SK-N-SH treated with all-trans-retinoic acid at 6 μM for 48 hours (cell line): ENCODE measurements at regions not wholly inside any gene's neighbourhood (a gene's known extent, or its start where the extent isn't known, plus 50 kb on each side); places are given as distances from the start of the nearest gene placed in this dataset.

Experiments used
- ARNTL ChIP-seq: fragments of 450-650 bp; formaldehyde crosslinking; IDR thresholded peaks from 2 replicates; pipeline ENCODE4 v1.5.0; 2020; ENCODE audit warnings: low read depth, mild to moderate bottlenecking, moderate library complexity, borderline replicate concordance
- CSDC2 ChIP-seq: fragments of 250-450 bp; sonication (Bioruptor Pico); IDR thresholded peaks from 2 replicates; pipeline ENCODE4 v1.5.0; 2020; ENCODE audit warnings: mild to moderate bottlenecking, moderate library complexity
- ESRRG ChIP-seq: fragments of 250-450 bp; sonication (Bioruptor Pico); IDR thresholded peaks from 2 replicates; pipeline ENCODE4 v1.6.1; 2021; ENCODE audit warnings: mild to moderate bottlenecking
- PATZ1 ChIP-seq: fragments of 250-450 bp; sonication (Bioruptor Pico); IDR thresholded peaks from 2 replicates; pipeline ENCODE4 v1.8.0; 2020; ENCODE audit warnings: mild to moderate bottlenecking, moderate library complexity, borderline replicate concordance
- PPARA ChIP-seq: fragments of 250-450 bp; sonication (Bioruptor Pico); IDR thresholded peaks from 2 replicates; pipeline ENCODE4 v1.5.0; 2020; ENCODE audit warnings: mild to moderate bottlenecking, borderline replicate concordance
- RARB ChIP-seq: fragments of 250-450 bp; sonication (Bioruptor Pico); IDR thresholded peaks from 2 replicates; pipeline ENCODE4 v1.8.0; 2021; ENCODE audit warnings: mild to moderate bottlenecking, moderate library complexity
- TSHZ2 ChIP-seq: fragments of 250-450 bp; sonication (Bioruptor Pico); IDR thresholded peaks from 2 replicates; pipeline ENCODE4 v1.5.0; 2020; ENCODE audit warnings: mild to moderate bottlenecking, moderate library complexity
- ZFP3 ChIP-seq: fragments of 250-450 bp; sonication (Bioruptor Pico); IDR thresholded peaks from 2 replicates; pipeline ENCODE4 v1.5.0; 2020; ENCODE audit warnings: mild to moderate bottlenecking, moderate library complexity
- ZFP30 ChIP-seq: fragments of 450-650 bp; formaldehyde crosslinking; IDR thresholded peaks from 2 replicates; pipeline ENCODE4 v1.5.0; 2022; ENCODE audit warnings: mild to moderate bottlenecking, moderate library complexity
- ZNF70 ChIP-seq: fragments of 450-650 bp; formaldehyde crosslinking; IDR thresholded peaks from 2 replicates; pipeline ENCODE4 v1.5.0; 2020; ENCODE audit warnings: mild to moderate bottlenecking, moderate library complexity
- ZNF8 ChIP-seq: fragments of 450-650 bp; formaldehyde crosslinking; IDR thresholded peaks from 2 replicates; pipeline ENCODE4 v1.5.0; 2020; ENCODE audit warnings: mild to moderate bottlenecking, moderate library complexity

GRCh38 chr3:168218600-168218999, 122.9 kb upstream of the GOLIM4 start:
- TF ChIP-seq TSHZ2 (CRISPR knock-in tag): no peak
- TF ChIP-seq ZNF70: no peak
- no peak for TF ChIP-seq ZFP3 (CRISPR knock-in tag)
- TF ChIP-seq ARNTL: no peak
- no peak for TF ChIP-seq PATZ1 (CRISPR knock-in tag)
- TF ChIP-seq RARB (CRISPR knock-in tag): no peak
- TF ChIP-seq ZFP30 (CRISPR knock-in tag): no peak
- TF ChIP-seq ESRRG: no peak
- no peak for TF ChIP-seq ZNF8 (CRISPR knock-in tag)
- TF ChIP-seq CSDC2 (CRISPR knock-in tag): no peak
- no peak for TF ChIP-seq PPARA (CRISPR knock-in tag)
